ENCODE measurements at regions not wholly inside any gene's neighbourhood (a gene's known extent, or its start where the extent isn't known, plus 50 kb on each side); places are given as distances from the start of the nearest gene placed in this dataset.
"Not testable (repeated sequence)": the region's sequence is repeated elsewhere in the genome, so short reads cannot be mapped to it uniquely, and the experiment has no call there.

DNA sequence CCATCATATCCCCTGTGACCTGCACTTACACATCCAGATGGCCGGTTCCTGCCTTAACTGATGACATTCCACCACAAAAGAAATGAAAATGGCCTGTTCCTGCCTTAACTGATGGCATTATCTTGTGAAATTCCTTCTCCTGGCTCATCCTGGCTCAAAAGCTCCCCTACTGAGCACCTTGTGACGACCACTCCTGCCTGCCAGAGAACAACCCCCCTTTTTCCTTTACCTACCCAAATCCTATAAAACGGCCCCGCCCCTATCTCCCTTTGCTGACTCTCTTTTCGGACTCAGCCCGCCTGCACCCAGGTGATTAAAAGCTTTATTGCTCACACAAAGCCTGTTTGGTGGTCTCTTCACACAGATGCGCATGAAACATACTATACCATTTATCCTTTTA, 279.7 kb upstream of the CHRM3 start:
- H3K36me3 ChIP-seq, H3K9me3 ChIP-seq, H3K27me3 ChIP-seq, DNase-seq, H3K4me3 ChIP-seq: not testable (repeated sequence)

DNA sequence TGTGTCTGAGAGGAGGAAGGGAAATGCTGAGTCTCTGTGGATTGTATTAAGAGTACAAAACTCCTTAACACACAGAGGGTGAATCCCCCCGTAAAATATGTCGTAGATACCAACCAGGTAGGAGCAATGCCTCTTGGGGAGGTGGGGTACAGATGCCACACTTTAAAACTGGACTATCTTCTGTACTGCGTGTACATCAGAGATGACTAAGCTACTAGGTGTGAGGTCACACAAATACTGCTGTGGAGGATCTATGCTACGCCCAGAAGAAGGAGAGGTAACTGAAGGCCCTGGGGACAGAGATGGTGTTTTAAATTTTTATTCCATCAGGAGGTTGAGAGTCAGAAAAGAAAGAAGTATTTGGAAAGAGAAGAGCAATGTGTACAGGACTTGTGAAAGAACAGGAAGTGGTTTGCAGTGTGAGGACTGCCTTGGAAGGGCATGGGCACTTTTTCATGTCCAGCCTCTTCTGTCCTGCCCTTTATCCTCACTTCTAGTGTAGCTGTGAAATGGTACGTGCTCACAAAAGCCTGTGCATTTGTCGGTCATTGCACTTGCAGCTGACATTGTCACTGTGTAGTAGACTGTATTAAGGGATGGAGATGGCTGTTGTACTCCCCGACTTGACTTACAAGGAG, 287.8 kb upstream of the CHRM3 start:
- Histone ChIP-seq H3K4me3 (no peak overlapping the region), H3K9me3 (no peaks in the 10 kb centered on the region), H3K36me3 (no peaks in the 10 kb centered on the region), H3K27me3 (no peaks in the 10 kb centered on the region)
- DNase-seq: no peak

DNA sequence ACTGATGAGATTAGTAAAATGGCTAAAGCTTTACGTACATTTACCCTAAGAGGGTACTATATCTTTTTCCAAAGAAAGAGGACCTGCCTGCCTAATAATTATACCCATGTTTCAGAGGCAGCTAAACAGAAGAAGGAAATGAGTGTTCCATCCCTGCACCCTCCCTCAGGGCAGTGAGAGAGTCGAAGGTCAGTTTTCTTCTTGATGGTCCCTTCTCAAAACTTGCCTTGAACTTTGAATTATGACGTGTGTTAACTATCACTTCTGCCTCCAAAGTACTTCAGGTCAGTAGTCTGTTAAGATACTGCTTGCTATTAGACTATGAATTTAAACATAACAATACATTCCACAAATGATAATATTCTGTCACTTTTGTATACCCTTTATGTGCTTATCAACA, 294.8 kb upstream of the CHRM3 start:
- Histone ChIP-seq H3K36me3 (no peaks in the 10 kb centered on the region), H3K27me3 (no peaks in the 10 kb centered on the region), H3K4me3 (no peak overlapping the region), H3K9me3 (no peaks in the 10 kb centered on the region)
- DNase-seq: no peak

DNA sequence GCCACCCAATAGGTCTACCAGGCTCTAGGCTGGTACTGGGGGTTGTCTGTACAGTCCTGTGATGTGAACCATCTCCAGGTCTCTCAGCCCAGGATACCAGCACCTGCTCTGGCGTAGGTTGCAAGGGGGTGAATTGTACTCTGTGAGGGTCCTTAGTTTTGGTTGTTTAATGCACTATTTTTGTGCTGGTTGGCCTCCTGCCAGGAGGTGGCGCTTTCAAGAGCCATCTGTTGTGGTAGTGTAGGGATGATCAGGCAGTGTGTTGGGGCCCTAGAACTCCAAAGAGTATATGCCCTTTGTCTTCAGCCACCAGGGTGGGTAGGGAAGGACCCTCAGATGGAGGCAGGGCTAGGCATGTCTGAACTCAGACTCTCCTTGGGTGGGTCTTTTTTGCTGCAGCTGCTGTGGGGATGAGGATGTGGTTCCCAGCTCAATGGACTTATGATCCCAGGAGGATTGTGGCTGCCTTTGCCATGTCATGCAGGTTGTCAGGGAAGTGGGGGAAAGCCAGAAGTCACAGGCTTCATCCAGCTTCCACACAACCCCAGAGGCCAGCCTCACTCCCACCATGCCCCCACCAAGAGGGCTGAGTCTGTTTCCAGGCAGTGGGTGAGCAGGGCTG, 301.8 kb upstream of the CHRM3 start:
- DNase-seq: no peak

DNA sequence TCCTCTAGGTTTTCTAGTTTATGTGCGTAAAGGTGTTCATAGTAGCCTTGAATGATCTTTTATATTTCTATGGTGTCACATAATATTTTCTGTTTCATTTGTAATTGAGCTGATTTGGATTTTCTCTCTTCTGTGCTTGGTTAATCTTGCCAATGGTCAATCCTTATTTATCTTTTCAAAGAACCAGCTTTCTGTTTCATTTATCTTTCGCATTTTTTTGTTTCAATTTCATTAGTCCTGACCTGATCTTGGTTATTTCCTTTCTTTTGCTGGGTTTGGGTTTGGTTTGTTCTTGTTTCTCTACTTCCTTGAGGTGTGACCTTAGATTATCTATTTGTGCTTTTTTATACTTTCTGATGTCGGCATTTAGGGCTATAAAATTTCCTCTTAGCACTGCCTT, 304.4 kb upstream of the CHRM3 start:
- H3K27me3 ChIP-seq, H3K4me3 ChIP-seq, DNase-seq, H3K36me3 ChIP-seq, H3K9me3 ChIP-seq: not testable (repeated sequence)

More for the DNA sequence above, 301.8 kb upstream of the CHRM3 start:
- Histone ChIP-seq H3K9me3 (no peaks in the 10 kb centered on the region), H3K27me3 (no peaks in the 10 kb centered on the region), H3K36me3 (no peaks in the 10 kb centered on the region), H3K4me3 (no peak overlapping the region)

DNA sequence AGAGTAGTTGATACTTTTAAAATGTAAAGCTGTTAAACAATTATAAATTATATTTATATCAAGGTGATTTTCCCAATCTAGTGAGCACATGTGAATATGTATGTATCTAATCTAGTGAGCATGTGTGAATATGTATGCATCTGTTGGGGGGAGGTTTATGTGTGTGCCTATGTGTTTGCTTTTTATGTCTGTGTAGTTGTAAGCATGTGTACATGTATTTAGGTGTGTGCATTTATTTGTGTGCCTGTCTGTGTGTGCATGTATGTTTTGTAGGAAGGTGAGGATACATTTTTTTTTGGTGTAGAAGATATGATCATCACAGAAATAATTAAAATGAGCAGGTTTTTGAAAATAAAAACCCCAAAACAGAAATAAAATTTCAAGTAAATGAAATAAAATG, 318.9 kb upstream of the CHRM3 start:
- Histone ChIP-seq H3K27me3 (no peaks in the 10 kb centered on the region), H3K9me3 (no peaks in the 10 kb centered on the region)
- DNase-seq: no peak

DNA sequence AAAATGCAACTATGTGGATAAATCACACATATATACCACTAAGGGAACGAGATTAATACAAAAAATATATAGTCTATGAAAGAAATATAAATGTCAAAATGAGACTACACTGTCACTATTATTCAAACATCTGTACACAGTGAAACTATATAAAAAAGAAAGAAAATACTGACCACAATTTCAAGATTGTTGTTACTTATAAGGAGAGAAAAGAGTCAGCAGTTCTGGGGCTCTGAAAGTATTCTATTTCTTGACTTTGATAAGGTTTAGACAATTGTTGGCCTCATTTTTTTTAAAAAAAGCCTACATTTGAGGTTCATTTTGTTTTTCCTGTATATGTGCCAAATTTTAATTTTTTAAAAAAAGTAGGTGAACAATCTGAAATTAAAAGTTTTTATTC, 319.3 kb upstream of the CHRM3 start:
- Histone ChIP-seq H3K27me3 (no peaks in the 10 kb centered on the region), H3K4me3 (no peak overlapping the region), H3K36me3 (no peaks in the 10 kb centered on the region), H3K9me3 (no peaks in the 10 kb centered on the region)
- DNase-seq: no peak

More for the DNA sequence above, 318.9 kb upstream of the CHRM3 start:
- Histone ChIP-seq H3K4me3 (no peak overlapping the region), H3K36me3 (no peaks in the 10 kb centered on the region)

DNA sequence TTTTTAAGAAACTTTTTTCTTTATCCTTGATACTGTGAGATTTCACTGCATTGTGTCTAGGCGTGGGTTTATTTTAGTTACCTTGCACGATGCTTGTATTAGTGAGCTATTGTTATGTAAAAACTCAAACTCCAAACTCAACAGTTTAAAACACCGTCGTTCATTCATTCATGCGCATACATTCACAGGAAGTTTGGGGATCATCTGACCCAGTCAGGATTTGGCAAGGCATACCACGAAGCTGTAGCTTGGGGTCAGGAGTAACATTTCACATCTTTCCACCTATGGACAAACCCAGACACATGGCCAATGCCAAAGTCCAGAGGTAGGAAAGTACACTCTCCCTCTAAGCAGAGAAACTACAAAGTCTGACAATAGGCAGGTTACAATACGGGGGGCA, 324.6 kb upstream of the CHRM3 start:
- Histone ChIP-seq H3K4me3 (no peak overlapping the region), H3K9me3 (no peaks in the 10 kb centered on the region), H3K27me3 (no peaks in the 10 kb centered on the region), H3K36me3 (no peaks in the 10 kb centered on the region)
- DNase-seq: no peak

DNA sequence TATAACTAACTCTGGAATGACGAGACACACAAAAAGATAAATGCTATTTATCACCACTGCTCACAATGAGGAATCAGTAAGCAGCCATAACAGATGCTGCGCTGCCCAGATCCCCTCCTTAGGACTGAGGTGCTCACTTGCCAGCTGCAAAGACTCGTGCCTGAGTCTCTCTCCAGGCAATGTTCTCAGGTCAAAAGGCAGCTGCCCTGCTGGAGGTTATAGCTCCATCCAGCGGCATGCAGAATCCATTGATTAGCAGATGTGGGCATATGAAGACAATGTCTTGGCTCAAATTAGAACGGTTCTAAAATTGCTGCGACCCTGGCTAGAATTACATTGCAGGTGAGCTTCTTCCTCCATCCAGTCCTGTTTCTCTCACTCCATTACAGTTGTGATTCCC, 328.2 kb upstream of the CHRM3 start:
- no peak for DNase-seq
- H3K36me3 ChIP-seq: no peaks in the 10 kb centered on the region

DNA sequence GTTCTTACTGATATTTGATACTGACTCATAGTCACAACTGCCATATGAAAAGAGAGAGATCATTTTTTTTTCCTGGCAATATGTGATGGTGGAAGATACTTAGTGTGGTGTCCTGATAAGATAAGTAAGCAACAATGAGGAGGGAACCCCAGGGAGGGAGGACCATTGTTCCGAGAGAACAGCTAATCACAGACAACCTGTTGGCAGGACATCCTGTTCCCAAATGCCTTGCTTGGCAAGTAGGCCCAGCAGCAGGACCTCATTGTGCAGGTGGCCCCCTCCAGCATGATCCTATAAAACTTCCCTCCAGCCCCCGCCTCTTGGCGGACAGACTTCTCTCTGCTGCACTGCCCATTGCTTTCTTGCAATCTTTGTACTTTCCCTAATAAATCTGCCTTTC, 329.4 kb upstream of the CHRM3 start:
- no peak overlapping the region for H3K4me3 ChIP-seq
- DNase-seq: no peak

More for the DNA sequence above, 328.2 kb upstream of the CHRM3 start:
- Histone ChIP-seq H3K4me3 (no peak overlapping the region), H3K27me3 (no peaks in the 10 kb centered on the region), H3K9me3 (peaks cover 4% of the 10 kb centered on the region; the same call in 1 of the 2 replicates)

DNA sequence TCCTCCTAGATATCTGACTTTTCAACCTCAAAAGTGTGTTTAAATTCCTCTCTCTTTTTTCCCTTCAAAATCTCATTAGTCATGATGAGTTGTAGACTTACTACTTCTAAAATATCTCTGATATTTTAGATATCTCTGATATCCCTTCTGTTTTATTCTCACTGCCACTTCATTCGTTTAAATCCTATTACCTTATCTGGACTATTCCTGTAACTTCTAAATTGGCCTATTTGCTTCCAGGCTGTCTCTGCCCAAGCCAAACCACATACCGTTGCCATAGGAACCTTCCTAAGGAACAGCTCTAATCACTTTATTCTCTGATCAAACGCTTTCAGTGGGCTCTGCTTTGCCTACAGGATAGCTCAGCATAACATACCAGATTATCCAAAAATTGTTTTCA, 333.1 kb upstream of the CHRM3 start:
- H3K4me3 ChIP-seq: no peak overlapping the region
- no peak for DNase-seq
- H3K9me3 ChIP-seq: peaks cover 4% of the 10 kb centered on the region; the same call in 1 of the 2 replicates
- H3K36me3 ChIP-seq: no peaks in the 10 kb centered on the region
- H3K27me3 ChIP-seq: no peaks in the 10 kb centered on the region

More for the DNA sequence above, 329.4 kb upstream of the CHRM3 start:
- Histone ChIP-seq H3K9me3 (peaks cover 4% of the 10 kb centered on the region; the same call in 1 of the 2 replicates), H3K27me3 (no peaks in the 10 kb centered on the region), H3K36me3 (no peaks in the 10 kb centered on the region)

DNA sequence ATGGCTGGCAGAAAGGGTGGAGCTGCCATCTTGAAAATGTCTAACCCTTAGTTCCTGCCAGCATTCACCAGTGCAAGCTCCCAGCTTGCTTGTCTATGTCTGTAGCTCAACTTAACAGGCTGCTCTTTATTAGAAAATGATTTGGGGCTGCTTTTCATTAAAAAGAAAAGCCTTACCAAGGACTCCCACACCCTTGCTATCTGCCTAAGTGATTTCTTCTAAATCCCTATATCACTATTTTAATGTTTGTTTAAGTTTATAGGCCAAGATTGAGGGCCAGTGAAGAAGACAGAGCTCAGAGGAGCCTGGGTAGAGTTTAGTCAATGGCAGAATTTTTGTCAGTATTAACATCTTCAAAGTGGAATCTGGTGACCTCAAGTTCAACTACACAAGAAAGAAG, 336.8 kb upstream of the CHRM3 start:
- H3K9me3 ChIP-seq: no peaks in the 10 kb centered on the region
- no peak for DNase-seq
- H3K4me3 ChIP-seq: no peak overlapping the region
- H3K36me3 ChIP-seq: no peaks in the 10 kb centered on the region
- H3K27me3 ChIP-seq: no peaks in the 10 kb centered on the region

DNA sequence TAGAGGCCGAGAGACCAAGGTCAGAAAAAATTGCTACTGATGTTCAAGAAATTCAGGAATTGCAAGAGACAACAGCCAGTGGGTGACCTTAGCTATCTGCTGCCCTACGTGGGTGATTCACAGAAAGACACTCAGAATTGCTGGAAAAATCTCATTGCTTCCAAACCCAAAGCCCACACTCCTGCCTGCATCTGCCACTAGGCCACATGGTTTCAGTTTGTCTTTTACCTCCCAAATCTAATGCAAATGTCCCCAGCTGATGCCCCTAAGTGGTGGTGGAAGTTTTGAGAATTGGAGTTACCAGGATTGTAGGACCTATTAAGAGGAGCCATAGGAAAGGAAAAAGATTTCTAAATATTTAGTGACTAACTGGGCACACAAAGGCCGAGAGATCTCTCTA, 341.5 kb upstream of the CHRM3 start:
- DNase-seq: no peak

DNA sequence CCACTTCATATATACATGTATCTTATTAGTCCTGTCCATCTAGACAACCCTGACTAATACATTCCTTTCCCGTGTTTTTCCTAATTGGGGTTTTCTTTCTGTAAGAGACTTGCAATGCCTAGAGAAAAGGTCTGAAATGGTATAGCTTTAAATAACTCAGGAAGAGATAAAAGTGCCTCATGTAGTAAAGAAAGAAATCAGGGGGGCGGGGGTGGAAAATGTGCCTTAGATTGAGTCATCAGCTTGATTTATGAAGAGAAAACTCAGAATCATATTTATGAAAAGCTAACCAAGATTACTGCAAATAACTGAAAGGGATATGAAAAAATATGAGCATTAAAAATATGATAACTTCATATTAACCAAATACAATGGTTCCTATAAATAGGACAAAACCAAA, 345.8 kb upstream of the CHRM3 start:
- Histone ChIP-seq H3K36me3 (no peaks in the 10 kb centered on the region), H3K9me3 (no peaks in the 10 kb centered on the region), H3K4me3 (no peak overlapping the region), H3K27me3 (no peaks in the 10 kb centered on the region)
- no peak for DNase-seq

More for the DNA sequence above, 341.5 kb upstream of the CHRM3 start:
- Histone ChIP-seq H3K27me3 (no peaks in the 10 kb centered on the region), H3K9me3 (no peaks in the 10 kb centered on the region), H3K4me3 (no peak overlapping the region), H3K36me3 (no peaks in the 10 kb centered on the region)

DNA sequence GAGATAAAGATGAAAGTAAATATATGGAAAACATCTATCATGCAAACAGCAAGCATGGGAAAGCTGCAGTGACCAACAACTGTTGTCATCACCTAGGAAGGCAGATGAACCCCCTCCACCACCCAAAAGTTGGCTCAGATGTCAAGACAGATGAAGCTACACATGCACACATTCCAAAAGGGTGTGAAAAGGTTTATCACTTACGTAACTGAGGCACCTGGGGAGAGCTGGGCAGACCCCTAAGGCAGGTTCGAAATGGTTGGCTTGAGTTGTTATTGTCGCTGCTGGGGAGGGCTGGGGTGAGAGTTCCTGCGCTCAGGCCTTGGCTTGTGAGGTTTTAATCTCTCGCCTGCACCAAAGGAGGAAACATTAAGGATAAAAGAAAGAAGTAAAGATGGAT, 355.1 kb upstream of the CHRM3 start:
- H3K9me3 ChIP-seq: peaks cover 2% of the 10 kb centered on the region; the same call in 1 of the 2 replicates
- DNase-seq: no peak
- H3K27me3 ChIP-seq: no peaks in the 10 kb centered on the region
- no peaks in the 10 kb centered on the region for H3K36me3 ChIP-seq
- no peak overlapping the region for H3K4me3 ChIP-seq

DNA sequence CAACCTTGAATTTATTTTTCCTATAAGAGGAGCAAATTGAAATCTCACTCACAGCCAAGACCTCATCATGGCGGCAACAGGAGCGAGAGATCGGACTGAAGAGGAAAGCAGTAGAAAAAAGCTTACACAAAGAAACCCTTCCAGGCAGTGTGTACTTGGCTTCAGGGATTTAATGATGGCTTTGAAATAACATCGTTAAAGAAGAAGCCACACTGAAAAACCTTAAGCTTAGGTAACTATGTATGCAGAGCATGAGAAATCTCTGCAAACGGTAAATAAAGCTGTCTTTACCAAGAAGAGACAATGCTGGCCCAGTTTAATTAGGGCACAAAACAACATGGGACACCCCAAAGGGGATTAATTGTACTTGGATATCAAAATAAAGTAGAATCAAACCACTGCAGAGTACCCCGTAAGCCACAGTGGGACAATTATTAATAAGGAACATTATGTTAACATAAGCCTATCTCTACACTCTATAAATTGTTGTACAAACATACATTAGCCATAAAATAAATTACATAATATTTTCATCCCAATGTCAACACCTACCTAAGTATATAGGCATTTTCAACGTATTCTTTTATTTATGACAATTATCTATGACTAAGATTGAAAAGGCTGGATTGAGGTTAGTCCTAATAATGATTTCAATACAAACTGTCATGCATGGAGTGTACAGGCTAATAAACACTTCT, 360.2 kb upstream of the CHRM3 start:
- Histone ChIP-seq H3K36me3 (no peaks in the 10 kb centered on the region), H3K4me3 (no peak overlapping the region), H3K9me3 (no peaks in the 10 kb centered on the region), H3K27me3 (no peaks in the 10 kb centered on the region)
- DNase-seq: no peak

DNA sequence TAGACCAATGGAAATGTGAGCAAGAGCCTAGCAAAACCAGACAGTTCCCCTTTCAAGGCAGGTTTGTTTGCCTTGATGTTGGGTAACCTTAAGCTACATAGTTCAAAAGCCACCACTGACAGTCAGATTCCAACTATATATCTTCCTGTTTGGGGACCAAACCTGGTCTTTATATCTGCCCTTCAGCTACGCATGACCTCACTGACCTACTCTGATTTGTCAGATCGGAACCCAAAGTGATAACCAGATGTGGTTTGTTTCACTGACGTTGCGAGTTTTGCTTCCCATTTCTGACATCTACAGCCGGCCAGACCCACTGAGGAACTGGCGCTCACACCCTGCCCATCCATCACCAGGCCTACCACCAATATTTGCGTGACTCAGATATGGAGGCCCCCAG, 361.1 kb upstream of the CHRM3 start:
- H3K9me3 ChIP-seq: no peaks in the 10 kb centered on the region
- no peak for DNase-seq
- no peak overlapping the region for H3K4me3 ChIP-seq
- no peaks in the 10 kb centered on the region for H3K36me3 ChIP-seq
- no peaks in the 10 kb centered on the region for H3K27me3 ChIP-seq

All from MG63 (cell line).